Caco-2 (cell line): ENCODE measurements at regions not wholly inside any gene's neighbourhood (a gene's known extent, or its start where the extent isn't known, plus 50 kb on each side); places are given as distances from the start of the nearest gene placed in this dataset.

Source experiments
- BruUV-seq: library from RNA; stranded (reverse); fragments of 400-500 nt; replicated peaks from 2 replicates; lab custom pipeline; 2021; lab: Mats Ljungman, UMichigan
- CTCF ChIA-PET: fragments of 300-600 bp; sonication (Branson Sonifier 250); formaldehyde crosslinking; loops from one replicate; lab custom pipeline; 2022; ENCODE audit warnings: antibody characterized with exemption; lab: Charles Lee
- POLR2A ChIA-PET: fragments of 300-600 bp; sonication (Branson Sonifier 250); formaldehyde crosslinking; loops from one replicate; lab custom pipeline; 2022; ENCODE audit warnings: antibody characterized with exemption; lab: Charles Lee
- DNase-seq, 2 experiments: peaks; one replicate each; pipeline versions ENCODE4 v3.0.0 to v3.0.0-alpha.2; 2020 to 2022
- H3K27me3 ChIP-seq: replicated peaks from 2 replicates; pipeline ENCODE4 v1.6.0; 2011; ENCODE audit warnings: low read length; ENCODE audit not compliant: control insufficient read depth, insufficient read depth
- H3K36me3 ChIP-seq: 2 replicates; pipeline ENCODE4 v1.5.1; 2011; ENCODE audit warnings: low read length; ENCODE audit not compliant: control insufficient read depth, insufficient read depth
- H3K4me1 ChIP-seq: fragments of 250-450 bp; sonication (Bioruptor Pico); 2 replicates; pipeline ENCODE4 v1.5.1; 2020; ENCODE audit warnings: mild to moderate bottlenecking
- H3K4me3 ChIP-seq: 2 replicates; pipeline ENCODE4 v1.5.1; 2011; ENCODE audit warnings: low read depth, mild to moderate bottlenecking, control low read depth, low read length
- H3K9me3 ChIP-seq: fragments of 250-450 bp; sonication (Bioruptor Pico); 2 replicates; pipeline ENCODE4 v1.5.1; 2020; ENCODE audit warnings: mild to moderate bottlenecking, moderate library complexity
- H3K27ac Mint-ChIP-seq: one replicate; pipeline ENCODE4 v1.8.0; 2022; ENCODE audit warnings: mixed read lengths; ENCODE audit not compliant: unreplicated experiment
- H3K27me3 Mint-ChIP-seq: one replicate; pipeline ENCODE4 v1.8.0; 2022; ENCODE audit warnings: mixed read lengths; ENCODE audit not compliant: insufficient read depth, unreplicated experiment
- H3K36me3 Mint-ChIP-seq: one replicate; pipeline ENCODE4 v1.8.0; 2022; ENCODE audit warnings: mild to moderate bottlenecking, mixed read lengths; ENCODE audit not compliant: insufficient read depth, unreplicated experiment
- H3K4me1 Mint-ChIP-seq: one replicate; pipeline ENCODE4 v1.8.0; 2022; ENCODE audit warnings: low read depth, mixed read lengths; ENCODE audit not compliant: unreplicated experiment
- H3K4me3 Mint-ChIP-seq: one replicate; pipeline ENCODE4 v1.8.0; 2022; ENCODE audit warnings: mild to moderate bottlenecking, moderate library complexity, mixed read lengths; ENCODE audit not compliant: unreplicated experiment
- H3K9me3 Mint-ChIP-seq: one replicate; pipeline ENCODE4 v1.8.0; 2022; ENCODE audit warnings: mixed read lengths; ENCODE audit not compliant: unreplicated experiment
- CTCF ChIP-seq, 2 experiments: fragments of 200-600 bp in 1 of 2; IDR thresholded peaks; 1 replicate in 1 of 2; 2 replicates in 1 of 2; pipeline versions ENCODE4 v1.5.1 to v1.8.0; 2011 to 2022; ENCODE audit warnings: antibody characterized with exemption in 1 of 2, control low read depth in 1 of 2, inconsistent platforms in 1 of 2, low read depth in 1 of 2, low read length in 1 of 2, mild to moderate bottlenecking in 1 of 2, moderate library complexity in 1 of 2; ENCODE audit not compliant: insufficient read depth in 1 of 2, severe bottlenecking in 1 of 2, unreplicated experiment in 1 of 2
- intact Hi-C: fragments of 100-400 bp; cut with micrococcal nuclease; formaldehyde crosslinking; loops from one replicate; pipeline ENCODE4 v1.10.0; 2022; ENCODE audit not compliant: unreplicated experiment

DNA sequence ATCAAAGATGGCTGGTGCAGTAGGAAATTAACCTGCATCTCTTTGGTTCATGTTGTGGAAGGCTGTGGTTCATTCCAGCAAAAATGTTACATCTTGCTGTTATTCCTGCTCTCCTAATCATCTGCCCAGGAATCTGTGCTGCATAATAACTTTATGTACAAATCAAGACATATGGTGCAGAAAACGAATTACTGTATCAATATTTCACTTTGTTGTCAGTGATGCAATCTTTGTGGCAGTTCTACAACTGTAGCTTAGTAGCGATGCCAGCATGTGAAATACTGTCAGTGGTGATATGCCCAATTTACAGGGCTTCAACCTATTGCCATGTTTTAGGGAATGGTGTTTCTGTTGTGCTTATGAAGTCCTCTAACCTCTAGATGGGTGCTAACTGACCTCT lies 1114.7 kb downstream of the SOCS6 start:
- intact Hi-C loops = no loop called here
- no peak overlapping the region for H3K4me3 ChIP-seq
- Mint-ChIP-seq H3K4me1 (no peaks in the 10 kb centered on the region), H3K36me3 (no peaks in the 10 kb centered on the region), H3K27me3 (no peaks in the 10 kb centered on the region), H3K4me3 (no peak overlapping the region), H3K27ac (no peak overlapping the region), H3K9me3 (no peaks in the 10 kb centered on the region)
- no peak for TF ChIP-seq CTCF (IDR thresholded peaks at IDR 0.05; ENCODE audit: insufficient read depth in 1 of 2, low read depth in 1 of 2, low read length in 1 of 2, severe bottlenecking in 1 of 2, unreplicated experiment in 1 of 2)
- H3K36me3 ChIP-seq = no peaks in the 10 kb centered on the region
- H3K27me3 ChIP-seq = no peaks in the 10 kb centered on the region
- no TSS peak for BruUV-seq
- DNase-seq = no peak
- CTCF ChIA-PET = no interaction called here
- H3K9me3 ChIP-seq = no peaks in the 10 kb centered on the region
- H3K4me1 ChIP-seq = no peaks in the 10 kb centered on the region
- POLR2A ChIA-PET = no interaction called here

GRCh38 chr18:71398531-71398930 lies 1109.7 kb downstream of the SOCS6 start:
- H3K4me1 Mint-ChIP-seq = no peaks in the 10 kb centered on the region
- CTCF ChIA-PET = no interaction called here

GRCh38 chr18:71388148-71388547 lies 1099.3 kb downstream of the SOCS6 start:
- Histone ChIP-seq H3K36me3 (no peaks in the 10 kb centered on the region), H3K4me1 (no peaks in the 10 kb centered on the region), H3K27me3 (no peaks in the 10 kb centered on the region), H3K4me3 (no peak overlapping the region), H3K9me3 (no peaks in the 10 kb centered on the region)
- no TSS peak for BruUV-seq
- intact Hi-C loops = no loop called here
- Mint-ChIP-seq H3K36me3 (no peaks in the 10 kb centered on the region), H3K9me3 (no peaks in the 10 kb centered on the region), H3K4me3 (no peak overlapping the region), H3K27me3 (no peaks in the 10 kb centered on the region), H3K4me1 (no peaks in the 10 kb centered on the region), H3K27ac (no peak overlapping the region)
- POLR2A ChIA-PET = no interaction called here
- CTCF ChIA-PET = no interaction called here
- no peak for TF ChIP-seq CTCF (IDR thresholded peaks at IDR 0.05; ENCODE audit: insufficient read depth in 1 of 2, low read depth in 1 of 2, low read length in 1 of 2, severe bottlenecking in 1 of 2, unreplicated experiment in 1 of 2)
- no peak for DNase-seq

More at GRCh38 chr18:71398531-71398930, 1109.7 kb downstream of the SOCS6 start:
- H3K27me3 Mint-ChIP-seq = no peaks in the 10 kb centered on the region
- Histone ChIP-seq H3K4me1 (no peaks in the 10 kb centered on the region), H3K27me3 (no peaks in the 10 kb centered on the region), H3K9me3 (no peaks in the 10 kb centered on the region), H3K4me3 (no peak overlapping the region), H3K36me3 (no peaks in the 10 kb centered on the region)
- no peak overlapping the region for H3K27ac Mint-ChIP-seq
- no peaks in the 10 kb centered on the region for H3K36me3 Mint-ChIP-seq
- no peak for TF ChIP-seq CTCF (IDR thresholded peaks at IDR 0.05; ENCODE audit: insufficient read depth in 1 of 2, low read depth in 1 of 2, low read length in 1 of 2, severe bottlenecking in 1 of 2, unreplicated experiment in 1 of 2)
- H3K9me3 Mint-ChIP-seq = no peaks in the 10 kb centered on the region
- intact Hi-C loops = no loop called here
- DNase-seq = no peak
- BruUV-seq = no TSS peak
- POLR2A ChIA-PET = no interaction called here
- H3K4me3 Mint-ChIP-seq = no peak overlapping the region
